Hematopoietic multipotent progenitor cell treated with erythropoietin and hydrocortisone succinate and interleukin-3 and kit ligand, for 15 days (in vitro differentiated cells): ENCODE measurements at regions not wholly inside any gene's neighbourhood (a gene's known extent, or its start where the extent isn't known, plus 50 kb on each side); places are given as distances from the start of the nearest gene placed in this dataset.
"Not testable (repeated sequence)": the region's sequence is repeated elsewhere in the genome, so short reads cannot be mapped to it uniquely, and the experiment has no call there.

Experiments used
- DNase-seq: peaks from one replicate; pipeline ENCODE4 v3.0.0-alpha.2; 2015; ENCODE audit warnings: low spot score

DNA sequence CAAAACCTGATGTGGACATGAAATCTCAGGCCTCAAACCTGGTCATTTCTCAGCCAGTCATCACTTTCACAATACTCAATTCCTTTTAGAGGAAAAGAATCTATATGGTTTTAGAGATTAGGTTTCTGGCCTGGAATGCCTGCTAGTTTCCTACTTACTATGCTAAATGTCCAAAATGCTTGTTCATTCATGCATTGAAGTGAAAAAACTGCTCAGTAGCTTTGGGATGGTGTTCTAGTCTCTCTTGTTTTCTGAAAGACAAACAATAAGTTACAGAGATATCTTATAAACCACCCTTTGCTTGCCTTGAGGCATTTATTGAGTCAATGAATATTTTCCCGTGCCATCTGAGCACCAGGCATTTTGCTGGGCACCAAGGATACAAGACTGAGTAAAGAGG is 1146.5 kb upstream of the GOT2 start:
- DNase-seq: no peak

DNA sequence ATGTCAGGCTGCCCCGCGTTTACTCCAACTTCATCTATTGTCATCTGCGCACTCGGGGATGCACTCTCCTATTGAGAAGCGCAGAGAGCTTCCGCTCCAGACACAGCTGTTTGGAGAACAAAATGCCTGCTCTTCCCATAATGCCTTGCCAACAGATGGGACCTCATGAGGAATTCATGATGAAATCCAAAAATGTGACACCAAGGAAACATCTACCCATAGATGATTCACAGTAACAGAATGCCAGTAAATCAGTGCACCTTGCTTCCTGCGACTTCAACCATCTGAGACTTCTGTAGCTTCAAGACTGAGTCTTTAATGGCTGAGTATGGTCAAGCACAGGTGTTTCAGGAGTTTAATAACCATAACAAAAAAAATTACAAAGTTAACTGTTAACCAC is 1144.9 kb upstream of the GOT2 start:
- no peak for DNase-seq

GRCh38 chr16:59878479-59878878 is 1144.4 kb upstream of the GOT2 start:
- no peak for DNase-seq

DNA sequence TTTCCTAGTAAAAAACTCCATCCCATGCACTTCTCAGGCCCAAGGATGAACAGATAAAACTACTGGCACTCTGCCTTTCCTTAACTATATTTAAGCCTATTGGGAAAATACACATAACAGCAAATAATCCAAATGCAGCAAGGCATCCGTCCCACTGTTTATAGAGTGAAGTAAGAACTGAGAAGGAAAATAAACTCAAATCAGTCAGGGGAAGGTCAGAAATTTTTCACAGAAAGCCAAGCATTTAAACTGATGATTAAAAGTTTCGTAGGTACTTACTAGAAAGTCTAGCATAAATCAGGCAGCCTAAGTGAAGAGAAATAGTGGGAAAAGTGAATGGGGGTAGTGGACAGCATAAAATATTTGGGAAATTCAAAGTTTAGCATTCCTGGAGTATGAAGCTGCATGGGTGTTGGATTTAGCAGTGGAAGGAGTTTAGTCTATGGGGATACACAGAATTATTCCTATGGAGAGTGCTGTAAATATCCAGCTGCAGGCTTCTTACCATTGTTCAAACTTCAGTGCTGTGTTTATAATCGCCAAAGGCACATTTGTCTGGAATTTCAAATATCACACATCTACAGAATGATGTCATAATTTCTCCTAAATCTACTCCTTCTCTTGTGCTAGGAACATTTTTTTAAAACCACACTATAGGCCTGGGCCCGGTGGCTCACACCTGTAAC is 1131.0 kb upstream of the GOT2 start:
- DNase-seq: no peak

- no peak for DNase-seq
Measured at GRCh38 chr16:59859676-59860402, 1125.7 kb upstream of the GOT2 start.

GRCh38 chr16:59854846-59855439 is 1120.8 kb upstream of the GOT2 start:
- no peak for DNase-seq

GRCh38 chr16:59849716-59850115 is 1115.6 kb upstream of the GOT2 start:
- DNase-seq: no peak

DNA sequence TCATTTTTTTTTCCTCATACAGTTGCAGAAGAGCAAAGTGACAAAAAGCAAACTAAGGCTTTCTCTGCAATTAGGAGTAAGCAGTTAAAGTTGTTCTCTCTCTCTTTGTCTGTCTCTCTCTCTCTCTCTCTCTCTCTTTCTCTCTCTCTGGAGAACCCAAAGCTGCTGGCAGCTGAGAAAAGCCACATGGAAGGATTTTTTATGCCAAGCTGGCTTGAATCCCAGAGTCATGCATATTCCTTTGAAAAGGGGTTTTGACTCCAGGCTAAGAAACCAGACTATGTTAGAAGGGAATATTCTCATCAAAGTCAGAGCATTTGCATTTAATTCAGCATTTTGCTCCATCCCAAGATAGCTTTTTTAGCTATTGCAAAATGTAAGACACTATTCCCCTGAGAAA is 1114.2 kb upstream of the GOT2 start:
- no peak for DNase-seq

DNA sequence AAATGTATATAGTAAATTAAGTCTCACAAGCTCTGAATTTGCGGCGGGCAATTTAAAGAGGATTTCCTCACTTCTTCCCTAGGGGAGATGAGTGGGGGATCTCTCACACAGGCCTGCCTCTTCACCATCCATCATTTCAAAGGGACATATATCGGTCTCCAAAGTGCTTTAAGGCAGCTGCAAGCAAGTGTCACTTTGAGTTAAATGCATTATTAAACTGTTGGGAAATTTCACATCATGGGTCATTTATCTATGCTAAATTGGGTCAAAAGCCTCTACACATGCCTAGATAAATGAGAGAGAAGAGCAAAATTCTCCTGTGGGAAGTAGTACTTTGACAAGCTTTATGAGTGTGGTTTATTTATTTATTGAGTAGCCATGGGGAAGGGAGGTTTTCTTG is 1106.1 kb upstream of the GOT2 start:
- DNase-seq: no peak

- no peak for DNase-seq
Measured at GRCh38 chr16:59826767-59827166, 1092.7 kb upstream of the GOT2 start.

GRCh38 chr16:59809488-59809887 is 1075.4 kb upstream of the GOT2 start:
- not testable (repeated sequence) for DNase-seq

DNA sequence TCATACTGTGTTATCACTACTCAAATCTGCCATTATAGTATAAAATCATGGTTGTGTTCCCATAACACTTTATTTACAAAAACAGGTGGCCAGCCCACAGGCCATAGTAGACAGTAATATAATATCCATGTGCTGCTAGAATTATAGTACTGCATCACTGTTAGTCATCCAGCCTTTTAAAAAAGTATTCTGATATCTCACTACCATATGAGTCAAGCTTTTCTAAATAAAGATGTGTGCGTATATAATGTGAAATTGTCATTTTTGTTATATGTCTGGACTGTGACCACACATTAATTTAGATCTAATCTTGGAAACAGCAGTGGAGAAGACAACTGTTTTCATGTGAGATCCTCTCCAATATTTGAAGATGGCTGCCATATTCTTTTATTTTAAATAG is 1049.1 kb upstream of the GOT2 start:
- DNase-seq: no peak

DNA sequence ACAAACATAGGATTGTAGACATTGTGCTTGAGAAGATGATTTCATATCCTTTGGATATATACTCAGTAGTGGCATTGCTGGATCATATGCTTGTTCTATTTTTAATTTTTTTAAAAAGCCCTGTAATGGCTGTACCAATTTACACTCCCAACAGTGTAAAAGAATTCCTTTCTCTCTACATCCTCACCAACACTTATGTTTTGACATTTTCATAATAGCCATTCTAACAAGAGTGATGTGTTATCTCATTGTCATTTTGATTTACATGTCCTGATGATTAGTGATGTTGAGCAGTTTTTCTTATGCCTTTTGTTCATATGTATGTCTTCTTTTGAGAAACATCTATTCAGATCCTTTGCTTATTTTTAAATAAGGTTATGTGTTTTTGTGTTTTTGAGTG is 1039.2 kb upstream of the GOT2 start:
- DNase-seq: no peak

- no peak for DNase-seq
Measured at GRCh38 chr16:59759296-59759695, 1025.2 kb upstream of the GOT2 start.

- no peak for DNase-seq
Measured at GRCh38 chr16:59758848-59759247, 1024.7 kb upstream of the GOT2 start.

GRCh38 chr16:59754854-59755253 is 1020.7 kb upstream of the GOT2 start:
- DNase-seq: no peak

DNA sequence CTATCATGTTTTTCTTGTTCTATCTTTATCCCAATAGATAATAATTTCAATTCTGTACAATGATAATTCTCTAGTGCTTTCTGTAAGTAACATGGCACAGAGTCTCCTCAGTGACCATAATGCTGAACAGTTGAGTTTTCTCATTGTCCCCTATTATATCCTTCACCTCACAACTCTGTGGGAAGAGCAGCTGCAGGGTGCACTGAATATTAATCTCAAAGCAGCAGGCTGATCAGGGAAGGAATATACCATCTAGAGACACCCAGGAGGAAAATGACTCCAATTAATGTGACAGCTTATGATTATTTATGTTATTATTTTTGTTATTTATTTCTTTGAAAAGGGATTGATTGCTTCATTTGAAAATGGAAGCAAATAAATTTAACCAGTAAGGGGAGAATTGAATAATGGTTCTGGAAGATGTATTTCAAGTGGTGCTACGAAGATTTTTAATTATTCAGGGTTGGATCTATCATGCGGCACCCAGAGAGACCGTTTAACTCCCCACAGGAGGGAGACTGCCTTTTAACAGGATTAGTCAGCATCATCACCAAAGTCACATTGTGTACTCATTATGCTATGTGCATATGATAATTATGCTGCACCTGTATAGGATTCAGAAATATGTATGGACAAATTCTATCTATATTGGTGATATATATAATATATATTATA is 1015.7 kb upstream of the GOT2 start:
- DNase-seq: no peak

- DNase-seq: no peak
Measured at GRCh38 chr16:59748531-59748930, 1014.4 kb upstream of the GOT2 start.

- no peak for DNase-seq
Measured at GRCh38 chr16:59743504-59743903, 1009.4 kb upstream of the GOT2 start.

GRCh38 chr16:59740858-59741257 is 1006.7 kb upstream of the GOT2 start:
- no peak for DNase-seq

DNA sequence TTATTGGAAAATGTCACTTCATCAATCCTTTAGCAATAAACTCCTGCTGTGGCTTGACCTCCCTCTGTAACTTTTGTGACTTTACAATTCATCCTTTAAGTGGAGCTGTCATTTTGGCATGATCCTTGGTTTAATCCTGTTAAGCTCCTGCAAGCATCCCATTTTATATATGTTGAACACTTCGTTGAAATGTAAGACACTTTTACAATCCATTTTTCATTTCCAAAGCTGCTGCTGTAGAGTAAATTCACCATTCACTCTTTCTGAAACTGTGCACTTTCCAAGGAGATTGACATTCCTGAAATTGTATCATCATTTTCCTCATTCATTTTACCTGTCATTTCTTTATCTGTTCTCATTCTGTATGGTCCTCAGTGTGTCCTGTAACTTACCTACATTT is 1003.2 kb upstream of the GOT2 start:
- DNase-seq: no peak

DNA sequence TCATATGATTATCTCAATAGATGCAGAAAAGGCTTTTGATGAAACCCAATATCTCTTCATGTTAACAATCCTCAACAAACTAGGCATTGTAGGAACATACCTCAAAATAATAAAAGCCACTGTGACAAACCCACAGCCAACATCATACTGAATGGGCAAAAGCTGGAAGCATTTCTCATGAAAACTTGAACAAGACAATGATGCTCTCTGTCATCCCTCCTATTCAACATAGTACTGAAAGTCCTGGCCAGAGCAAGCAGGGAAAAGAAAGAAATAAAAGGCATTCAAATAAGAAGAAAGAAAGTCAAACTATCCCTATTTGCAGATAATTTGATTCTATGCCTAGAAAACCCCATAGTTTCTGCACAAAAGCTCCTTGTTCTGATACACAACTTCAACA is 999.2 kb upstream of the GOT2 start:
- DNase-seq: no peak

- no peak for DNase-seq
Measured at GRCh38 chr16:59729613-59730012, 995.5 kb upstream of the GOT2 start.
